Fibroblast of skin of left quadriceps (primary cell): ENCODE measurements at regions not wholly inside any gene's neighbourhood (a gene's known extent, or its start where the extent isn't known, plus 50 kb on each side); places are given as distances from the start of the nearest gene placed in this dataset.

Experiments
- DNase-seq, 2 experiments: peaks; one replicate each; pipeline ENCODE4 v3.0.0-alpha.2; 2013; ENCODE audit warnings: low read depth in 2 of 2

DNA sequence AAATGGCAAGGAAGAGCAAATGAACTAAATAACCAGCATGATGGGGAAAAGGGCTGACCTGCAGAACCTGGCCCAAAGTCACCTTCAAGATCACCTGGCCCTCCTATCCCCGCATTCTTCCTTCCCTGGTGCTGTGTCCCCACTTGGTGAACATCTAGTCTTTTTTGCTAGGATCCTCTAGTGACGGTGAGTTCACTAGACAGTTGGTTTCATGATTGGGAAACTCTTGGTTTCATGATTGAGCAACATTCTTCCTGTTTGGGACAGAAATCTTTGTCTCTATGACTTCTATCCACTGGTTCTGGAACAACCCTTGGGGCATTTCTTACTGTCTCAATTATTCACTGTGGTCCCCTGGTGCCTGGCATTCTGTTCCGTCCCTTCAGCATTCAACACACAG lies 50.2 kb upstream of the DAB2IP start:
- DNase-seq = no peak
